ENCODE measurements at regions not wholly inside any gene's neighbourhood (a gene's known extent, or its start where the extent isn't known, plus 50 kb on each side); places are given as distances from the start of the nearest gene placed in this dataset.
A peak's percentile ranks its signal among the peaks of the same experiment; 100 is the strongest.

DNA sequence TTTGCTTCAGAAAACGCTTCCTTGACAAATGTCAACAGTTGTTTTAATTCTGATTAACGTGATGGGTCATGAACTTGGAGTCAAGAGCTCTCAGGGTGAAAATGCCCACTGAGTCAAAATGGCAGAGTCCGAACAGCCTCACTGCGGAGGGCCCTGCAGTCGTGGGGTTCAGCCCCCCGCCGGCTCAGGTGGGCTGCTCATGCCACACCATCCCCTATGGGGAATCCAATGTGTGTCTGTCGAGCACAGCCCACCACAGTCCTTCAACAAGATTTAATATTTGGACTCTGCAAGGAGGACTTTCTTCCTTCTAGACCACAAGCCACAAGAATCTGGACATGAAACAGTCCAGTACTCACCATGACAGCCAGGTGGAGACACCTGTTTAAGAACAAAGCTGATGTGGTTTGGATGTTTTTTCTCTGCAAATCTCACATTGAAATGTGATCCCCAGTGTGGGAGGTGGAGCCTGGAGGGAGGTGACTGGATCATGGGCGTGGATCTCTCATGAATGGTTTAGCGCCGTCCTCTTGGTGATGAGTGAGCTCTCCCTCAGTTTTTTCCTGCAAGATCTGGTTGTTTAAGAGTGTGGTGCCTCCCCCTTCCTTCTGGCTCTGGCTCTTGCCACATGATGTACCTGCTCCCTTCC, 201.0 kb downstream of the NDUFA10 start:
- no peak overlapping the region for H3K9ac ChIP-seq (ENCODE audit: insufficient read depth, low read length)
- DNase-seq (ENCODE audit: low read depth in 2 of 2), result peak in 1 of 2 donors; percentile 3
- no peak overlapping the region for H3K27ac ChIP-seq (ENCODE audit: insufficient read depth, low read length)
- H2AFZ ChIP-seq (ENCODE audit: low read length), result no peak overlapping the region
- H3K27me3 ChIP-seq (ENCODE audit: control insufficient read depth, insufficient read depth, low read length), result no peaks in the 10 kb centered on the region
- H3K4me1 ChIP-seq (ENCODE audit: control insufficient read depth, extremely low read depth, insufficient read depth, low read length), result no peaks in the 10 kb centered on the region
- no peak overlapping the region for H3K4me2 ChIP-seq (ENCODE audit: extremely low read depth, insufficient read depth, low read length)
- H3K4me3 ChIP-seq (replicated peaks in 1 of 4; ENCODE audit: control extremely low read depth in 1 of 4, insufficient read depth in 1 of 4, low read depth in 3 of 4, low read length in 4 of 4), result no peak overlapping the region
- TF ChIP-seq, protein P1, sequence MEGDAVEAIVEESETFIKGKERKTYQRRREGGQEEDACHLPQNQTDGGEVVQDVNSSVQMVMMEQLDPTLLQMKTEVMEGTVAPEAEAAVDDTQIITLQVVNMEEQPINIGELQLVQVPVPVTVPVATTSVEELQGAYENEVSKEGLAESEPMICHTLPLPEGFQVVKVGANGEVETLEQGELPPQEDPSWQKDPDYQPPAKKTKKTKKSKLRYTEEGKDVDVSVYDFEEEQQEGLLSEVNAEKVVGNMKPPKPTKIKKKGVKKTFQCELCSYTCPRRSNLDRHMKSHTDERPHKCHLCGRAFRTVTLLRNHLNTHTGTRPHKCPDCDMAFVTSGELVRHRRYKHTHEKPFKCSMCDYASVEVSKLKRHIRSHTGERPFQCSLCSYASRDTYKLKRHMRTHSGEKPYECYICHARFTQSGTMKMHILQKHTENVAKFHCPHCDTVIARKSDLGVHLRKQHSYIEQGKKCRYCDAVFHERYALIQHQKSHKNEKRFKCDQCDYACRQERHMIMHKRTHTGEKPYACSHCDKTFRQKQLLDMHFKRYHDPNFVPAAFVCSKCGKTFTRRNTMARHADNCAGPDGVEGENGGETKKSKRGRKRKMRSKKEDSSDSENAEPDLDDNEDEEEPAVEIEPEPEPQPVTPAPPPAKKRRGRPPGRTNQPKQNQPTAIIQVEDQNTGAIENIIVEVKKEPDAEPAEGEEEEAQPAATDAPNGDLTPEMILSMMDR (conservative IDR thresholded peaks at IDR 0.05 in 1 of 2, IDR thresholded peaks at IDR 0.05 in 1 of 2; ENCODE audit: low read depth in 1 of 2, low read length in 2 of 2), result no peak
- TF ChIP-seq EZH2 (IDR thresholded peaks at IDR 0.05; ENCODE audit: low read length, missing control alignments), result no peak
- no peaks in the 10 kb centered on the region for H3K9me3 ChIP-seq (ENCODE audit: control insufficient read depth, insufficient read depth, low read depth, low read length)
- no peaks in the 10 kb centered on the region for H3K36me3 ChIP-seq (ENCODE audit: control insufficient read depth, insufficient read depth, low read length)
- H4K20me1 ChIP-seq (ENCODE audit: control insufficient read depth, extremely low read depth, insufficient read depth, low read length), result no peaks in the 10 kb centered on the region
- H3K79me2 ChIP-seq (ENCODE audit: control insufficient read depth, insufficient read depth, low read length), result no peaks in the 10 kb centered on the region

DNA sequence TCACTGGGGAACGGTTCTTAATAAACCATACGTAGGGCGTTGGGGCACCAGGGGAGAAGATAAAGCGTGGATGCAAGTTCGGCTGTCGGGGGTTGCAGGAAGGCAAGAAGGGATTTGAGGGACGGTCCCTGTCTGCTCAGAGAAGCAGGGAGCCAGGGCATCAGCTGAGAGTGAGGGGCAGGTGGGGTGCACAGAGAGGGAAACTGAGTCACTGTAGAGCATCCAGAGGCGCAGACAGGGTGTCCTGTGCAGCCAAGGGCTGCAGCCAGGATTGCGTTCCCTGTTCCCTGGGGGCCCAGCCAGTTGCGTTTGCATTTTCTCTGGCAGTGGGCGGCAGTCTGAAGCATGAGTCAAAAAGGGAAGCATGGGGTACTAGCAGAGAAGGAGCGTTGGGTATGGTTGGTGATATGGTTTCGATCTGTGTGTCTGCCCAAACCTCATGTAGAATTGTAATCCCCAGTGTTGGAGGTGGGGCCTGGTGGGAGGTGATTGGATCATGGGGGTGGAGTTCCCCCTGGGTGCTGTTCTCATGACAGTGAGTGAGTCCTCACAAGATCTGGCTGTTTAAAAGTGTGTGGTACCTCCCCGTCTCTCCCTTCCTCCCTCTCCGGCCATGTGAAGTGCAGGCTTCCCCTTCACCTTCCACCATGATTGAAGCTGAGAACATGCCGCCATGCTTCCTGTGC, 202.9 kb downstream of the NDUFA10 start:
- no peak for DNase-seq (ENCODE audit: low read depth in 2 of 2)
- Histone ChIP-seq H3K27ac (ENCODE audit: insufficient read depth, low read length) (no peak overlapping the region), H3K79me2 (ENCODE audit: control insufficient read depth, insufficient read depth, low read length) (no peaks in the 10 kb centered on the region), H3K36me3 (ENCODE audit: control insufficient read depth, insufficient read depth, low read length) (no peaks in the 10 kb centered on the region), H3K4me3 (replicated peaks in 1 of 4; ENCODE audit: control extremely low read depth in 1 of 4, insufficient read depth in 1 of 4, low read depth in 3 of 4, low read length in 4 of 4) (no peak overlapping the region), H3K4me1 (ENCODE audit: control insufficient read depth, extremely low read depth, insufficient read depth, low read length) (no peaks in the 10 kb centered on the region), H2AFZ (ENCODE audit: low read length) (no peak overlapping the region), H4K20me1 (ENCODE audit: control insufficient read depth, extremely low read depth, insufficient read depth, low read length) (no peaks in the 10 kb centered on the region), H3K9ac (ENCODE audit: insufficient read depth, low read length) (no peak overlapping the region), H3K27me3 (ENCODE audit: control insufficient read depth, insufficient read depth, low read length) (no peaks in the 10 kb centered on the region), H3K4me2 (ENCODE audit: extremely low read depth, insufficient read depth, low read length) (no peak overlapping the region), H3K9me3 (ENCODE audit: control insufficient read depth, insufficient read depth, low read depth, low read length) (no peaks in the 10 kb centered on the region)
- TF ChIP-seq EZH2 (IDR thresholded peaks at IDR 0.05; ENCODE audit: low read length, missing control alignments), result no peak
- TF ChIP-seq, protein P1 (conservative IDR thresholded peaks at IDR 0.05 in 1 of 2, IDR thresholded peaks at IDR 0.05 in 1 of 2; ENCODE audit: low read depth in 1 of 2, low read length in 2 of 2), result no peak

DNA sequence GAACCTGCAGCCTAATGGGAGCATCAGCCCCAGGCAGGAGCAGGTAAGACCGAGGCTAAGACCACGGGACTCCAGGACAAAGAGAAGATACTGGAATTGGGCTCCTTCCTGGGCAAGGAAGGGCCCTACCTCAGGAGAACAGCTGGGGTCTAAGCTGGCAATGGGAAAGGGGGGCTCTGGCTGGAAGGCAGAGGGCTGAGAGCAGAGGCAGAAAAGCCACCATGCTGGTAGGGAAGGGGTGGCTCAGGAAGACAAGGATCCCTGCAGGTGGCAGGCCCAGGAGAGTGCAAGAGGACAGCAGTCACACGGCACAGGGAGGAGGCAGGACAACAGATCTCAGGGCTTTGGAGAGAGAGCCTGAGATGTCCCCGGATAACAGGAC, 203.5 kb downstream of the NDUFA10 start:
- H3K9me3 ChIP-seq (ENCODE audit: control insufficient read depth, insufficient read depth, low read depth, low read length), result no peaks in the 10 kb centered on the region

More for the DNA sequence above, 203.5 kb downstream of the NDUFA10 start:
- H4K20me1 ChIP-seq (ENCODE audit: control insufficient read depth, extremely low read depth, insufficient read depth, low read length), result no peaks in the 10 kb centered on the region
- no peaks in the 10 kb centered on the region for H3K36me3 ChIP-seq (ENCODE audit: control insufficient read depth, insufficient read depth, low read length)
- DNase-seq (ENCODE audit: low read depth in 2 of 2), result no peak
- no peak overlapping the region for H3K4me2 ChIP-seq (ENCODE audit: extremely low read depth, insufficient read depth, low read length)
- no peak overlapping the region for H3K27ac ChIP-seq (ENCODE audit: insufficient read depth, low read length)
- no peak overlapping the region for H2AFZ ChIP-seq (ENCODE audit: low read length)
- H3K27me3 ChIP-seq (ENCODE audit: control insufficient read depth, insufficient read depth, low read length), result no peaks in the 10 kb centered on the region
- H3K4me3 ChIP-seq (replicated peaks in 1 of 4; ENCODE audit: control extremely low read depth in 1 of 4, insufficient read depth in 1 of 4, low read depth in 3 of 4, low read length in 4 of 4), result no peak overlapping the region
- no peaks in the 10 kb centered on the region for H3K4me1 ChIP-seq (ENCODE audit: control insufficient read depth, extremely low read depth, insufficient read depth, low read length)
- H3K9ac ChIP-seq (ENCODE audit: insufficient read depth, low read length), result no peak overlapping the region
- TF ChIP-seq, protein P1 (conservative IDR thresholded peaks at IDR 0.05 in 1 of 2, IDR thresholded peaks at IDR 0.05 in 1 of 2; ENCODE audit: low read depth in 1 of 2, low read length in 2 of 2), result no peak
- no peak for TF ChIP-seq EZH2 (IDR thresholded peaks at IDR 0.05; ENCODE audit: low read length, missing control alignments)
- H3K79me2 ChIP-seq (ENCODE audit: control insufficient read depth, insufficient read depth, low read length), result no peaks in the 10 kb centered on the region
